H1 (cell line): ENCODE measurements at regions not wholly inside any gene's neighbourhood (a gene's known extent, or its start where the extent isn't known, plus 50 kb on each side); places are given as distances from the start of the nearest gene placed in this dataset.

ENCODE experiments used
- CTCF ChIA-PET: fragments of 300-600 bp; sonication (Branson Sonifier 250); formaldehyde crosslinking; loops from one replicate; lab custom pipeline; 2021; ENCODE audit not compliant: partially characterized antibody; lab: Charles Lee
- POLR2A ChIA-PET: fragments of 300-600 bp; sonication (Branson Sonifier 250); formaldehyde crosslinking; loops from one replicate; lab custom pipeline; 2021; ENCODE audit warnings: inconsistent platforms; ENCODE audit not compliant: partially characterized antibody; lab: Charles Lee
- DNase-seq, 2 experiments: peaks; one replicate each; pipeline versions ENCODE4 v3.0.0 to v3.0.0-alpha.2; 2010 to 2022; ENCODE audit warnings: low spot score in 2 of 2, low read depth in 1 of 2, mixed read lengths in 1 of 2
- FAIRE-seq: peaks from 2 replicates; lab custom pipeline; 2011; peaks lifted over from hg19 to GRCh38; lab: Jason Lieb, UNC
- H2AFZ ChIP-seq: 2 replicates; pipeline ENCODE4 v1.8.1; 2012; ENCODE audit warnings: low read length, inconsistent platforms
- H2AK5ac ChIP-seq: 2 replicates; pipeline ENCODE4 v1.6.1; 2013; ENCODE audit warnings: low read depth, low read length
- H2BK120ac ChIP-seq: replicated peaks from 2 replicates; pipeline ENCODE3; 2013; ENCODE audit warnings: low read depth, low read length, inconsistent platforms
- H2BK12ac ChIP-seq: 2 replicates; pipeline ENCODE4 v1.6.1; 2013; ENCODE audit warnings: low read depth, low read length
- H2BK15ac ChIP-seq: 2 replicates; pipeline ENCODE4 v1.6.1; 2013; ENCODE audit warnings: low read length
- H2BK20ac ChIP-seq: 2 replicates; pipeline ENCODE4 v1.6.1; 2013; ENCODE audit warnings: low read length
- H2BK5ac ChIP-seq: 2 replicates; pipeline ENCODE4 v1.6.1; 2013; ENCODE audit warnings: low read depth, low read length
- H3K14ac ChIP-seq: 2 replicates; pipeline ENCODE4 v1.6.1; 2013; ENCODE audit warnings: inconsistent platforms; ENCODE audit not compliant: insufficient read length
- H3K18ac ChIP-seq: 2 replicates; pipeline ENCODE4 v1.6.1; 2013; ENCODE audit warnings: low read length; ENCODE audit errors: extremely low read depth
- H3K23ac ChIP-seq: 2 replicates; pipeline ENCODE4 v1.6.1; 2013; ENCODE audit warnings: inconsistent platforms; ENCODE audit not compliant: insufficient read length
- H3K23me2 ChIP-seq: 2 replicates; pipeline ENCODE4 v1.6.1; 2013; ENCODE audit warnings: low read depth, low read length
- H3K27ac ChIP-seq: 2 replicates; pipeline ENCODE4 v1.6.1; 2011; ENCODE audit warnings: low read depth, low read length, inconsistent platforms
- H3K27me3 ChIP-seq, 4 experiments: replicated peaks in 1 of 4; 1 replicate in 1 of 4; 2 replicates in 3 of 4; pipeline versions ENCODE4 v1.6.1 to v1.8.1; 2011 to 2013; ENCODE audit warnings: low read length in 3 of 4, mild to moderate bottlenecking in 3 of 4, inconsistent platforms in 2 of 4, mixed read lengths in 2 of 4, moderate library complexity in 1 of 4; ENCODE audit not compliant: control insufficient read depth in 3 of 4, insufficient read depth in 3 of 4; ENCODE audit errors: extremely low read depth in 1 of 4
- H3K36me3 ChIP-seq, 4 experiments: 2 replicates each; pipeline versions ENCODE4 v1.6.1 to v1.8.1; 2011 to 2013; ENCODE audit warnings: mild to moderate bottlenecking in 4 of 4, low read length in 3 of 4, moderate library complexity in 2 of 4, control low read depth in 1 of 4, inconsistent platforms in 1 of 4; ENCODE audit not compliant: insufficient read depth in 4 of 4, control insufficient read depth in 2 of 4
- H3K4ac ChIP-seq: replicated peaks from 2 replicates; pipeline ENCODE3; 2013; ENCODE audit warnings: low read length, low read depth, mixed read lengths, inconsistent platforms; ENCODE audit not compliant: insufficient read length
- H3K4me1 ChIP-seq, 4 experiments: replicated peaks in 1 of 4; 1 replicate in 1 of 4; 2 replicates in 3 of 4; pipeline versions ENCODE4 v1.6.1 to v1.8.1; 2011 to 2013; ENCODE audit warnings: low read length in 3 of 4, inconsistent platforms in 2 of 4, mixed read lengths in 1 of 4; ENCODE audit not compliant: insufficient read depth in 4 of 4, control insufficient read depth in 3 of 4
- H3K4me2 ChIP-seq, 2 experiments: 2 replicates each; pipeline versions ENCODE4 v1.6.1 to v1.8.1; 2011 to 2013; ENCODE audit warnings: low read depth in 2 of 2, low read length in 2 of 2, control low read depth in 1 of 2, inconsistent platforms in 1 of 2, mild to moderate bottlenecking in 1 of 2; ENCODE audit not compliant: insufficient read depth in 1 of 2
- H3K4me3 ChIP-seq, 4 experiments: fragments of 200-600, 300-600 bp in 1 of 4; sonication (generic), shearing (Covaris generic), sonication (Bioruptor Twin) in 1 of 4; 2 replicates each; pipeline versions ENCODE4 v1.5.1 to v1.8.1; 2011 to 2016; ENCODE audit warnings: low read length in 4 of 4, low read depth in 3 of 4, control low read depth in 2 of 4, inconsistent platforms in 2 of 4, mild to moderate bottlenecking in 2 of 4, mixed read lengths in 1 of 4, moderate library complexity in 1 of 4; ENCODE audit not compliant: insufficient read depth in 2 of 4; ENCODE audit errors: extremely low read depth in 1 of 4
- H3K56ac ChIP-seq: replicated peaks from 2 replicates; pipeline ENCODE3; 2013; ENCODE audit warnings: low read depth, mild to moderate bottlenecking, mixed read lengths, low read length, inconsistent platforms; ENCODE audit not compliant: insufficient read length
- H3K79me1 ChIP-seq: 2 replicates; pipeline ENCODE4 v1.6.1; 2013; ENCODE audit warnings: low read depth, low read length, control low read depth
- H3K79me2 ChIP-seq, 2 experiments: 2 replicates each; pipeline versions ENCODE4 v1.6.1 to v1.8.1; 2012 to 2013; ENCODE audit warnings: low read length in 2 of 2, mild to moderate bottlenecking in 2 of 2, inconsistent platforms in 1 of 2; ENCODE audit not compliant: insufficient read depth in 2 of 2, control insufficient read depth in 1 of 2
- H3K9ac ChIP-seq, 4 experiments: replicated peaks in 1 of 4; 1 replicate in 1 of 4; 2 replicates in 3 of 4; pipeline versions ENCODE4 v1.6.1 to v1.8.1; 2011 to 2013; ENCODE audit warnings: low read depth in 3 of 4, low read length in 3 of 4, control low read depth in 2 of 4, mild to moderate bottlenecking in 2 of 4, moderate library complexity in 2 of 4, inconsistent platforms in 1 of 4; ENCODE audit errors: extremely low read depth in 1 of 4
- H3K9me3 ChIP-seq, 2 experiments: 2 replicates each; pipeline versions ENCODE4 v1.6.1 to v1.8.1; 2012 to 2013; ENCODE audit warnings: mild to moderate bottlenecking in 2 of 2, moderate library complexity in 2 of 2, control low read depth in 1 of 2, inconsistent platforms in 1 of 2, low read depth in 1 of 2, low read length in 1 of 2, mixed read lengths in 1 of 2; ENCODE audit not compliant: insufficient read depth in 2 of 2
- H4K20me1 ChIP-seq, 2 experiments: replicated peaks in 1 of 2; 2 replicates each; pipeline versions ENCODE3 to v1.8.1; 2011 to 2013; ENCODE audit warnings: inconsistent platforms in 2 of 2, low read length in 2 of 2, mild to moderate bottlenecking in 1 of 2; ENCODE audit not compliant: insufficient read depth in 2 of 2, control insufficient read depth in 1 of 2
- H4K5ac ChIP-seq: 2 replicates; pipeline ENCODE4 v1.6.1; 2013; ENCODE audit warnings: low read length, low read depth, mixed read lengths, inconsistent platforms; ENCODE audit not compliant: insufficient read length
- H4K8ac ChIP-seq: 2 replicates; pipeline ENCODE4 v1.8.0; 2013; ENCODE audit warnings: mild to moderate bottlenecking, moderate library complexity, low read length, inconsistent platforms; ENCODE audit not compliant: insufficient read depth; ENCODE audit errors: extremely low read depth
- H4K91ac ChIP-seq: replicated peaks from 2 replicates; pipeline ENCODE3; 2013; ENCODE audit warnings: low read length, mixed read lengths, inconsistent platforms; ENCODE audit not compliant: insufficient read length
- ATF3 ChIP-seq: IDR thresholded peaks from 2 replicates; pipeline ENCODE4 v1.6.1; 2011; ENCODE audit warnings: low read depth, mild to moderate bottlenecking, low read length; ENCODE audit not compliant: insufficient read depth
- BACH1 ChIP-seq: IDR thresholded peaks from 2 replicates; pipeline ENCODE4 v1.6.1; 2012; ENCODE audit warnings: low read length, improper control_type of control experiment
- CBX8 ChIP-seq: fragments of 300-800, 300-1000 bp; sonication (generic); IDR thresholded peaks from 2 replicates; pipeline ENCODE4 v1.7.1; 2016; ENCODE audit warnings: low read depth, low read length, borderline replicate concordance
- CHD1 ChIP-seq: IDR thresholded peaks from 2 replicates; pipeline ENCODE4 v1.6.1; 2012; ENCODE audit warnings: low read depth, low read length, improper control_type of control experiment
- EGR1 ChIP-seq: IDR thresholded peaks from 2 replicates; pipeline ENCODE4 v1.6.1; 2011; ENCODE audit warnings: low read depth, low read length, borderline replicate concordance
- EP300 ChIP-seq, 2 experiments: IDR thresholded peaks; 1 replicate in 1 of 2; 2 replicates in 1 of 2; pipeline ENCODE4 v1.6.1; 2011 to 2012; ENCODE audit warnings: low read depth in 2 of 2, low read length in 2 of 2, mild to moderate bottlenecking in 2 of 2, borderline replicate concordance in 1 of 2, inconsistent platforms in 1 of 2, moderate library complexity in 1 of 2
- HDAC6 ChIP-seq: IDR thresholded peaks from one replicate; pipeline ENCODE4 v1.7.1; 2012; ENCODE audit warnings: low read depth, mild to moderate bottlenecking, inconsistent platforms, low read length, moderate library complexity
- JUN ChIP-seq: IDR thresholded peaks from 2 replicates; pipeline ENCODE4 v1.6.1; 2011; ENCODE audit warnings: low read depth, mild to moderate bottlenecking, improper control_type of control experiment, low read length
- RBBP5 ChIP-seq: IDR thresholded peaks from 2 replicates; pipeline ENCODE4 v1.7.1; 2012; ENCODE audit warnings: low read depth, mild to moderate bottlenecking, inconsistent platforms, low read length, moderate library complexity, borderline replicate concordance
- RNF2 ChIP-seq: fragments of 200-900, 300-1000 bp; sonication (generic); IDR thresholded peaks from 2 replicates; pipeline ENCODE4 v1.7.1; 2016; ENCODE audit warnings: borderline replicate concordance, low read depth, mild to moderate bottlenecking, antibody characterized with exemption, low read length; ENCODE audit not compliant: poor library complexity, severe bottlenecking; ENCODE audit errors: missing control alignments
- TBP ChIP-seq: IDR thresholded peaks from 2 replicates; pipeline ENCODE4 v1.6.1; 2011; ENCODE audit warnings: low read depth, low read length, improper control_type of control experiment
- ZNF274 ChIP-seq: IDR thresholded peaks from 2 replicates; pipeline ENCODE4 v1.7.0; 2012; ENCODE audit warnings: low read length, borderline replicate concordance; ENCODE audit errors: extremely low read depth
- WGBS, 2 experiments: shearing (Covaris generic) in 1 of 2; methylation state at CpG; one replicate each; pipeline versions ENCODE4 v1.1.6 to v1.1.7; 2013 to 2015; ENCODE audit warnings: low lambda C conversion rate in 2 of 2, mixed read lengths in 2 of 2, inconsistent platforms in 1 of 2, low coverage in 1 of 2, missing lambda C conversion rate in 1 of 2; ENCODE audit not compliant: insufficient replicate concordance in 2 of 2, insufficient coverage in 1 of 2, insufficient read length in 1 of 2; ENCODE audit errors: extremely low coverage in 1 of 2, missing lambda C conversion rate in 1 of 2; 5-methylcytosine and 5-hydroxymethylcytosine counted together

GRCh38 chr14:104474495-104475213 lies 104.9 kb upstream of the C14orf180 start:
- Histone ChIP-seq H2BK20ac (no peak overlapping the region), H4K91ac (no peak overlapping the region), H3K4me2 (no peak overlapping the region), H3K27me3 (no peaks in the 10 kb centered on the region; a peak in 1 of 7 replicates), H3K23me2 (peaks cover 9% of the 10 kb centered on the region; the same call in 1 of the 2 replicates), H4K20me1 (peaks cover 0 to 8% of the 10 kb centered on the region in 2 experiments), H3K14ac (no peak overlapping the region), H2AFZ (no peak overlapping the region), H2BK12ac (no peak overlapping the region), H3K9me3 (no peaks in the 10 kb centered on the region), H2BK5ac (no peak overlapping the region), H3K23ac (no peak overlapping the region), H2BK15ac (no peak overlapping the region), H2BK120ac (no peak overlapping the region), H3K56ac (no peak overlapping the region), H3K4me3 (no peak overlapping the region), H3K18ac (no peak overlapping the region), H3K4ac (no peak overlapping the region), H3K79me2 (no peaks in the 10 kb centered on the region), H3K36me3 (no peaks in the 10 kb centered on the region), H4K8ac (no peak overlapping the region), H2AK5ac (no peak overlapping the region), H3K79me1 (no peaks in the 10 kb centered on the region), H3K27ac (no peak overlapping the region), H3K9ac (no peak overlapping the region), H3K4me1 (no peaks in the 10 kb centered on the region; a peak in 2 of 7 replicates), H4K5ac (no peak overlapping the region)
- DNase-seq (no peak), FAIRE-seq (no peak)
- ChIA-PET POLR2A (no interaction called here), CTCF (interaction anchor here (0.6 to 4.1 kb wide), 17 partner anchors 11 to 705 kb away, joined by 3 to 20 read pairs (median 3); no protein-coding TSS in a partner anchor)
- 90% methylated on average over 18 of the region's 18 CpGs; no CpG with 5 or more reads in 1 of the 2 experiments for WGBS, 2 experiments
- no peak for TF ChIP-seq JUN
- no peak for TF ChIP-seq EGR1
- TF ChIP-seq RBBP5, result no peak
- no peak for TF ChIP-seq CHD1
- TF ChIP-seq ZNF274, result no peak
- no peak for TF ChIP-seq HDAC6
- no peak for TF ChIP-seq ATF3
- TF ChIP-seq BACH1, result no peak
- TF ChIP-seq TBP, result no peak
- TF ChIP-seq CBX8, result no peak
- TF ChIP-seq RNF2, result no peak
- TF ChIP-seq EP300 (IDR thresholded peaks at IDR 0.05; ENCODE audit: borderline replicate concordance in 1 of 2, low read depth in 2 of 2, low read length in 2 of 2), result no peak
